Peyer's patch (tissue), 4 donors: ENCODE measurements at regions not wholly inside any gene's neighbourhood (a gene's known extent, or its start where the extent isn't known, plus 50 kb on each side); places are given as distances from the start of the nearest gene placed in this dataset.

Experiments used
- POLR2A ChIP-seq, 2 donors: fragments of 450-650 bp; IDR thresholded peaks; one replicate each; pipeline ENCODE4 v1.5.1; 2017; ENCODE audit warnings: antibody characterized with exemption in 2 of 2, mild to moderate bottlenecking in 2 of 2, moderate library complexity in 2 of 2
- TF ChIP-seq, protein P1 (sequence below), 6 experiments: fragments of 450-650 bp in 4 of 6; fragments of 200-600 bp in 2 of 6; sonication (generic) in 1 of 6; IDR thresholded peaks; one replicate each; pipeline ENCODE4 v1.5.1; 2017 to 2019; ENCODE audit warnings: antibody characterized with exemption in 6 of 6, mild to moderate bottlenecking in 3 of 6, moderate library complexity in 1 of 6

DNA sequence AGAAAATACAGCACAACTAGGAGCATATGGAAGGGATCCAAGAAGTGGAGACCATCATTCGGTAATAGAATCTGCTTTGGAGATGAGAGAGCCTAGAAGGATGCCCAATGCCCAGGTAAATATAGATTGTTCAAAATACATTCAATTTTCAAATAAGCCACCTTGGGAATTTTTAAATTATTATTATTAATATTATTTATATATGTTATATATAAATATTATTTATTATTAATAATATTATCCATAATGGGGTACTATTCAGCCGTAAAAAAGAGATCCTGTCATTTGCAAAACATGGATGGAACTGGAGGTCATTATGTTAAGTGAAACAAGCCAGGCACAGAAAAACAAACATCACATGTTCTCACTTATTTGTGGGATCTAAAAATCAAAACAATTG, 127.8 kb upstream of the NDUFV2 start:
- TF ChIP-seq, protein P1, sequence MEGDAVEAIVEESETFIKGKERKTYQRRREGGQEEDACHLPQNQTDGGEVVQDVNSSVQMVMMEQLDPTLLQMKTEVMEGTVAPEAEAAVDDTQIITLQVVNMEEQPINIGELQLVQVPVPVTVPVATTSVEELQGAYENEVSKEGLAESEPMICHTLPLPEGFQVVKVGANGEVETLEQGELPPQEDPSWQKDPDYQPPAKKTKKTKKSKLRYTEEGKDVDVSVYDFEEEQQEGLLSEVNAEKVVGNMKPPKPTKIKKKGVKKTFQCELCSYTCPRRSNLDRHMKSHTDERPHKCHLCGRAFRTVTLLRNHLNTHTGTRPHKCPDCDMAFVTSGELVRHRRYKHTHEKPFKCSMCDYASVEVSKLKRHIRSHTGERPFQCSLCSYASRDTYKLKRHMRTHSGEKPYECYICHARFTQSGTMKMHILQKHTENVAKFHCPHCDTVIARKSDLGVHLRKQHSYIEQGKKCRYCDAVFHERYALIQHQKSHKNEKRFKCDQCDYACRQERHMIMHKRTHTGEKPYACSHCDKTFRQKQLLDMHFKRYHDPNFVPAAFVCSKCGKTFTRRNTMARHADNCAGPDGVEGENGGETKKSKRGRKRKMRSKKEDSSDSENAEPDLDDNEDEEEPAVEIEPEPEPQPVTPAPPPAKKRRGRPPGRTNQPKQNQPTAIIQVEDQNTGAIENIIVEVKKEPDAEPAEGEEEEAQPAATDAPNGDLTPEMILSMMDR (IDR thresholded peaks at IDR 0.05) = no peak
- no peak for TF ChIP-seq POLR2A (IDR thresholded peaks at IDR 0.05)
